Caco-2 (cell line): ENCODE measurements at regions not wholly inside any gene's neighbourhood (a gene's known extent, or its start where the extent isn't known, plus 50 kb on each side); places are given as distances from the start of the nearest gene placed in this dataset.

Source experiments
- BruUV-seq: library from RNA; stranded (reverse); fragments of 400-500 nt; replicated peaks from 2 replicates; lab custom pipeline; 2021; lab: Mats Ljungman, UMichigan
- CTCF ChIA-PET: fragments of 300-600 bp; sonication (Branson Sonifier 250); formaldehyde crosslinking; loops from one replicate; lab custom pipeline; 2022; ENCODE audit warnings: antibody characterized with exemption; lab: Charles Lee
- POLR2A ChIA-PET: fragments of 300-600 bp; sonication (Branson Sonifier 250); formaldehyde crosslinking; loops from one replicate; lab custom pipeline; 2022; ENCODE audit warnings: antibody characterized with exemption; lab: Charles Lee
- DNase-seq, 2 experiments: peaks; one replicate each; pipeline versions ENCODE4 v3.0.0 to v3.0.0-alpha.2; 2020 to 2022
- H3K27me3 ChIP-seq: replicated peaks from 2 replicates; pipeline ENCODE4 v1.6.0; 2011; ENCODE audit warnings: low read length; ENCODE audit not compliant: control insufficient read depth, insufficient read depth
- H3K36me3 ChIP-seq: 2 replicates; pipeline ENCODE4 v1.5.1; 2011; ENCODE audit warnings: low read length; ENCODE audit not compliant: control insufficient read depth, insufficient read depth
- H3K4me1 ChIP-seq: fragments of 250-450 bp; sonication (Bioruptor Pico); 2 replicates; pipeline ENCODE4 v1.5.1; 2020; ENCODE audit warnings: mild to moderate bottlenecking
- H3K4me3 ChIP-seq: 2 replicates; pipeline ENCODE4 v1.5.1; 2011; ENCODE audit warnings: low read depth, mild to moderate bottlenecking, control low read depth, low read length
- H3K9me3 ChIP-seq: fragments of 250-450 bp; sonication (Bioruptor Pico); 2 replicates; pipeline ENCODE4 v1.5.1; 2020; ENCODE audit warnings: mild to moderate bottlenecking, moderate library complexity
- H3K27ac Mint-ChIP-seq: one replicate; pipeline ENCODE4 v1.8.0; 2022; ENCODE audit warnings: mixed read lengths; ENCODE audit not compliant: unreplicated experiment
- H3K27me3 Mint-ChIP-seq: one replicate; pipeline ENCODE4 v1.8.0; 2022; ENCODE audit warnings: mixed read lengths; ENCODE audit not compliant: insufficient read depth, unreplicated experiment
- H3K36me3 Mint-ChIP-seq: one replicate; pipeline ENCODE4 v1.8.0; 2022; ENCODE audit warnings: mild to moderate bottlenecking, mixed read lengths; ENCODE audit not compliant: insufficient read depth, unreplicated experiment
- H3K4me1 Mint-ChIP-seq: one replicate; pipeline ENCODE4 v1.8.0; 2022; ENCODE audit warnings: low read depth, mixed read lengths; ENCODE audit not compliant: unreplicated experiment
- H3K4me3 Mint-ChIP-seq: one replicate; pipeline ENCODE4 v1.8.0; 2022; ENCODE audit warnings: mild to moderate bottlenecking, moderate library complexity, mixed read lengths; ENCODE audit not compliant: unreplicated experiment
- H3K9me3 Mint-ChIP-seq: one replicate; pipeline ENCODE4 v1.8.0; 2022; ENCODE audit warnings: mixed read lengths; ENCODE audit not compliant: unreplicated experiment
- intact Hi-C: fragments of 100-400 bp; cut with micrococcal nuclease; formaldehyde crosslinking; loops from one replicate; pipeline ENCODE4 v1.10.0; 2022; ENCODE audit not compliant: unreplicated experiment
- TF ChIP-seq, protein P1 (sequence below), 2 experiments: fragments of 200-600 bp in 1 of 2; IDR thresholded peaks; 1 replicate in 1 of 2; 2 replicates in 1 of 2; pipeline versions ENCODE4 v1.5.1 to v1.8.0; 2011 to 2022; ENCODE audit warnings: antibody characterized with exemption in 1 of 2, control low read depth in 1 of 2, inconsistent platforms in 1 of 2, low read depth in 1 of 2, low read length in 1 of 2, mild to moderate bottlenecking in 1 of 2, moderate library complexity in 1 of 2; ENCODE audit not compliant: insufficient read depth in 1 of 2, severe bottlenecking in 1 of 2, unreplicated experiment in 1 of 2

DNA sequence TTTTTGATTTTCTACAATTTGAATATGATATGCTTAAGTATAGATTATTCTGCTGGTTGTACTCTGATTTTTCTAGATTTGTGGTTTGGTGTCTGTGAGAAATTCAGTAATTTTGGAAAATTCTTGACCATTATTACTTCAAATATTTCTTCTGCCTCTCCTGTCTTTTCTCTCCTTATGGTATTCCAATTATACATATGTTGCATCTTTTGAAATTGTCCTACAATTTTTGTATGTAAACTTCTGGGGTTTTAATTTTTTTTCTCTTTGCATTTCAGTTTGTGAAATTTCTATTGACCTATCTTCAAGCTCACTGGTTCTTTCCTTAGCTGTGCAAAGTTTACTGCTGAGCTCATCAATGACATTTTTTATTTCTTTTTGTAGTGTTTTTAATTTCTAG lies 534.4 kb upstream of the SLC35B3 start:
- TF ChIP-seq, protein P1, sequence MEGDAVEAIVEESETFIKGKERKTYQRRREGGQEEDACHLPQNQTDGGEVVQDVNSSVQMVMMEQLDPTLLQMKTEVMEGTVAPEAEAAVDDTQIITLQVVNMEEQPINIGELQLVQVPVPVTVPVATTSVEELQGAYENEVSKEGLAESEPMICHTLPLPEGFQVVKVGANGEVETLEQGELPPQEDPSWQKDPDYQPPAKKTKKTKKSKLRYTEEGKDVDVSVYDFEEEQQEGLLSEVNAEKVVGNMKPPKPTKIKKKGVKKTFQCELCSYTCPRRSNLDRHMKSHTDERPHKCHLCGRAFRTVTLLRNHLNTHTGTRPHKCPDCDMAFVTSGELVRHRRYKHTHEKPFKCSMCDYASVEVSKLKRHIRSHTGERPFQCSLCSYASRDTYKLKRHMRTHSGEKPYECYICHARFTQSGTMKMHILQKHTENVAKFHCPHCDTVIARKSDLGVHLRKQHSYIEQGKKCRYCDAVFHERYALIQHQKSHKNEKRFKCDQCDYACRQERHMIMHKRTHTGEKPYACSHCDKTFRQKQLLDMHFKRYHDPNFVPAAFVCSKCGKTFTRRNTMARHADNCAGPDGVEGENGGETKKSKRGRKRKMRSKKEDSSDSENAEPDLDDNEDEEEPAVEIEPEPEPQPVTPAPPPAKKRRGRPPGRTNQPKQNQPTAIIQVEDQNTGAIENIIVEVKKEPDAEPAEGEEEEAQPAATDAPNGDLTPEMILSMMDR (IDR thresholded peaks at IDR 0.05; ENCODE audit: insufficient read depth in 1 of 2, low read depth in 1 of 2, low read length in 1 of 2, severe bottlenecking in 1 of 2, unreplicated experiment in 1 of 2), result no peak
- Histone ChIP-seq H3K4me1 (no peaks in the 10 kb centered on the region), H3K4me3 (no peak overlapping the region), H3K36me3 (no peaks in the 10 kb centered on the region), H3K9me3 (peaks cover 22% of the 10 kb centered on the region), H3K27me3 (no peaks in the 10 kb centered on the region)
- BruUV-seq, result no TSS peak
- Mint-ChIP-seq H3K4me1 (no peaks in the 10 kb centered on the region), H3K27ac (no peak overlapping the region), H3K27me3 (no peaks in the 10 kb centered on the region), H3K36me3 (no peaks in the 10 kb centered on the region), H3K9me3 (peaks cover 55% of the 10 kb centered on the region), H3K4me3 (no peak overlapping the region)
- ChIA-PET POLR2A (no interaction called here), CTCF (no interaction called here)
- no peak for DNase-seq
- intact Hi-C loops, result no loop called here

DNA sequence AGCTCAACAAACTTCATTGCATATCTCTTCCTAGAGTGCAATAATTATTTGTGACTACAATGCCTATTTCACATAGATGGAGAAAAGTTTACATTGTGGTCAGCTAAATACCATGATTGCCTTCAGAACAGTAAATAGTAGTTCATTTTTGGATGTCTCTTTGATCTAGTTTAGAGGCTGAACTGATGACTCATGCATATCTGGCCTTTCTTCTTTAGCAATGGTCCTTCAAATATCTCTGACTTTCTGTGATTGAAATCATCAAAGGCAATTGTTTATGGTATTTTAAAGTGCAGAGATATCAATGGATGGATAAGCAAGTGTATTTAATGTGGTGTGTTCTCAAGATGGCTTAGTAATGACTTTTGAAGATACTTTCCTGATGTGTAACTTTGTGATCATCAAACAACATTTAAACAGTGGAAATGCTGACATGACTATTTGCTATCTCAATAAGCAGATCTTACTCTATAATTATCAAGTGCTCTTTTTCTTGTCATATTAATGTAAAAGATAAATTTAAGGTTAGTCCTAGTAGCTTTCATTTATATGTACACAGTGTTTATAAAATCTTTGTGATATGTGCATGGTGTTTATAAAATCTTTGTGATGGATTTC lies 523.7 kb upstream of the SLC35B3 start:
- Mint-ChIP-seq H3K4me3 (no peak overlapping the region), H3K36me3 (peaks cover 4% of the 10 kb centered on the region), H3K4me1 (peaks cover 7% of the 10 kb centered on the region), H3K27me3 (no peaks in the 10 kb centered on the region), H3K9me3 (no peaks in the 10 kb centered on the region), H3K27ac (no peak overlapping the region)
- CTCF ChIA-PET, result no interaction called here
- no TSS peak for BruUV-seq
- POLR2A ChIA-PET, result interaction anchor here (0.5 kb wide), 1 partner anchor 563 kb away, joined by 6 read pairs; no protein-coding TSS in a partner anchor
- intact Hi-C loops, result loop anchor here (1.0 to 2.0 kb wide), 2 partner anchors 140 to 350 kb away; no protein-coding TSS in a partner anchor
- Histone ChIP-seq H3K4me1 (peaks cover 27% of the 10 kb centered on the region), H3K4me3 (no peak overlapping the region), H3K36me3 (no peaks in the 10 kb centered on the region), H3K9me3 (no peaks in the 10 kb centered on the region; the same call in 1 of the 2 replicates), H3K27me3 (no peaks in the 10 kb centered on the region)
- TF ChIP-seq, protein P1 (IDR thresholded peaks at IDR 0.05; ENCODE audit: insufficient read depth in 1 of 2, low read depth in 1 of 2, low read length in 1 of 2, severe bottlenecking in 1 of 2, unreplicated experiment in 1 of 2), result no peak
- peak in 1 of 2 experiments; percentile 61 for DNase-seq

DNA sequence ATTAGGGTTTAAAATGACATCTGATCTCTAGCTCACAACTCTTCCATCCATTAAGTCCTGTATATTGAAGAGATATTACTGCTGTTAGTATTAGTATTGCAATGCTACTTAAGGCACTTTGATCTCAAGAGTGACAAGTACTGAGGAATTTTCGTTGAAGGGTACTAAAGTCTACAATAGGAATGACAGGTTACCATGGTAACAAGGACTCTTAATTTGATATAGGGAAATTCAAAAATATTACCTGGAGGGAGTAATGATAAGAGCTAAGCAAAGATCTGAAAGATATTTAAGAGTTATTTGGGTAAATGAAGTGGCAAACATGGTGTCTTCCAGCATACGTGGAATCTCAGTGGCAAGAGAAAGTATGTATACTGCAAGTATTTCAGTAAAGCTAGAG lies 518.0 kb upstream of the SLC35B3 start:
- CTCF ChIA-PET, result no interaction called here
- POLR2A ChIA-PET, result no interaction called here
- intact Hi-C loops, result no loop called here

More for the DNA sequence above, 518.0 kb upstream of the SLC35B3 start:
- TF ChIP-seq, protein P1 (IDR thresholded peaks at IDR 0.05; ENCODE audit: insufficient read depth in 1 of 2, low read depth in 1 of 2, low read length in 1 of 2, severe bottlenecking in 1 of 2, unreplicated experiment in 1 of 2), result no peak
- Histone ChIP-seq H3K27me3 (no peaks in the 10 kb centered on the region), H3K4me3 (no peak overlapping the region), H3K36me3 (no peaks in the 10 kb centered on the region), H3K9me3 (no peaks in the 10 kb centered on the region; the same call in 1 of the 2 replicates), H3K4me1 (peaks cover 31% of the 10 kb centered on the region)
- BruUV-seq, result no TSS peak
- DNase-seq, result peak in 1 of 2 experiments; percentile 13
- peaks cover 11% of the 10 kb centered on the region for H3K4me1 Mint-ChIP-seq
- H3K36me3 Mint-ChIP-seq, result peaks cover 20% of the 10 kb centered on the region
- no peaks in the 10 kb centered on the region for H3K27me3 Mint-ChIP-seq
- no peaks in the 10 kb centered on the region for H3K9me3 Mint-ChIP-seq
- H3K27ac Mint-ChIP-seq, result peak overlapping the region; percentile 65
- peak overlapping the region; percentile 54 for H3K4me3 Mint-ChIP-seq
